HEK293T (cell line): ENCODE measurements at regions not wholly inside any gene's neighbourhood (a gene's known extent, or its start where the extent isn't known, plus 50 kb on each side); places are given as distances from the start of the nearest gene placed in this dataset.

Experiments used
- BHLHE40 ChIP-seq: fragments of 450-650 bp; IDR thresholded peaks from 2 replicates; pipeline ENCODE4 v1.6.1; 2016; ENCODE audit warnings: mild to moderate bottlenecking, moderate library complexity, borderline replicate concordance
- ELF4 ChIP-seq: fragments of 450-650 bp; IDR thresholded peaks from 2 replicates; pipeline ENCODE4 v1.6.1; 2017; ENCODE audit warnings: antibody characterized with exemption
- FOXA1 ChIP-seq: fragments of 450-650 bp; IDR thresholded peaks from 2 replicates; pipeline ENCODE4 v1.6.1; 2016; ENCODE audit warnings: mild to moderate bottlenecking
- FOXK2 ChIP-seq: fragments of 450-650 bp; IDR thresholded peaks from 2 replicates; pipeline ENCODE4 v1.6.1; 2016; ENCODE audit warnings: mild to moderate bottlenecking
- FOXM1 ChIP-seq: fragments of 450-650 bp; IDR thresholded peaks from 2 replicates; pipeline ENCODE4 v1.6.1; 2017; ENCODE audit warnings: mild to moderate bottlenecking, borderline replicate concordance
- HDGF ChIP-seq: fragments of 450-650 bp; IDR thresholded peaks from 2 replicates; pipeline ENCODE4 v1.6.1; 2017; ENCODE audit warnings: antibody characterized with exemption, borderline replicate concordance
- LEF1 ChIP-seq: fragments of 450-650 bp; IDR thresholded peaks from 2 replicates; pipeline ENCODE4 v1.6.1; 2017; ENCODE audit warnings: mild to moderate bottlenecking, borderline replicate concordance
- NFRKB ChIP-seq: fragments of 450-650 bp; IDR thresholded peaks from 2 replicates; pipeline ENCODE4 v1.6.1; 2016; ENCODE audit warnings: mild to moderate bottlenecking, moderate library complexity
- SP1 ChIP-seq: fragments of 450-650 bp; IDR thresholded peaks from 2 replicates; pipeline ENCODE4 v1.6.1; 2017
- TARDBP ChIP-seq: fragments of 450-650 bp; IDR thresholded peaks from 2 replicates; pipeline ENCODE4 v1.6.1; 2016

DNA sequence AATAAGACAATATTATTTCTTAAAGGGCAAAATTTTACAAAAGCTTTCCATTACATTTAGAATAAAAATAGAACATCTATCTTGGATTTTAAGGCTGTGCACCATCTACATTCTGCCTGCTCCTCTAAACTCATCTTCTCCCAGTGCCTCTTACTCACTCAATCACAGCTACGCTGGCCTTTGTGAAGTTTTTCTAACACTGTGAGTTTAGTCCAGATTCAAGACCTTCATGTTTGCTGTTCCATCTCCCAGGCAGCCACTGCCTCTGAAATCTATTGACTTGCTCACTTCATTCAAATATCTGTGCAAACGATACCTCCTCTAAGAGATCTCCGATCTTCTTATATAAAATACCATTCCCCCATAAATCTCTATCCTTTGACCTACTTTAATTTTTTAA lies 673.4 kb upstream of the KIF2B start:
- no peak for TF ChIP-seq BHLHE40
- no peak for TF ChIP-seq ELF4
- no peak for TF ChIP-seq FOXK2
- TF ChIP-seq FOXM1 = no peak
- TF ChIP-seq SP1 = no peak
- TF ChIP-seq NFRKB = no peak
- no peak for TF ChIP-seq HDGF
- TF ChIP-seq FOXA1 = no peak
- TF ChIP-seq TARDBP = no peak
- no peak for TF ChIP-seq LEF1
